ENCODE measurements at regions not wholly inside any gene's neighbourhood (a gene's known extent, or its start where the extent isn't known, plus 50 kb on each side); places are given as distances from the start of the nearest gene placed in this dataset.

DNA sequence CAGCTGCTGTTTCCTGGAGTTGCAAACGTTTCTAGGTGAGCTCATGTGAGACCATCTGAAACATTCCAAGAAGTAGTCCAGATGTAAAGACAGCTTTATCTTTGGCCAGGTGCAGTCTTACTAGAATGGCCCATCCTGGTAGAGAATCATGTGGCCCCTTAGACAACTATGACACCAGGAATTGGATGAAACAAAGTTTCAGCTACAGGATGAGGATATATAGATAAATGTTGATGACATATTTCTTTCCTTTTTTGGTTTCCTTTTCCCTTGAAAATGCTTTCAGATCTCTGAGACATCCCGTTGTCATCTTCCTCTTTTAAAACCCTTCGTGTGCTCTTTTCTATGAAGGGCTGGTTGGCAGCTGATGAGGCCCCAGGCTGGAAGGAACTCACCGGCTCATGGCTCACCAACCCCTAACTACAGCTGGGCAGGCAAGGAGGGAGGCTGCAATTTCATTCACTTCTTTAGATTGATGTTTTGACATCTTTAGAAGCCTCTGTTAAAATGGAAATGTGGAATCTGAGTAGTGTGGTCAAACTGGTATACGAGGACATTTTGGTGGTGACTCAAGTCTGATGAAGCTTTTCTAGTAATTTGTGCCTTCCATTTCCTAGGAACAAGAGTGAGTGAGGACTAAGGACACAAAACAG lies 167.9 kb upstream of the TNFAIP3 start:
- no peak overlapping the region for H3K27ac ChIP-seq (ENCODE audit: low read depth in 1 of 2, low read length in 2 of 2)
- no peak for DNase-seq (ENCODE audit: low spot score)

DNA sequence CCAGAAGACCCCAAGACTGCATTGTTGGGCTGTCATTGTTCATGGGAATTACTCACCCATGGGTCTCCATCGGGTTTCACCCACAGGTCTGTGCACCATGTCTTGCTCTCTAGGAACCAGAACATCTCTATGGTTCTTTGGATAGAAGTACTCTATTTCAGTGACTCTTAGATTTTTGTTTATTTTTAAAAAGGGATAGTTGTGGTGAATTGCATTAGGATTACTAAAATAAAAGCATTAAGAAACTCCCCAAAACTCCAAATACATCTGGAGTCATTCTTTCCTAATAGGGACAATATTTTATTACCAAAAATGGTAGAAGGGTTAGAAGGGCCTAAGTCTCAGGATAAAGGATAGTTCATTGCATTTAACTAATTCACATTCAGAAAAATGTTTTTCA lies 166.9 kb upstream of the TNFAIP3 start:
- no peak for DNase-seq (ENCODE audit: low spot score)
- Histone ChIP-seq H3K27me3 (ENCODE audit: control insufficient read depth in 4 of 4, insufficient read depth in 4 of 4, low read length in 3 of 4) (no peaks in the 10 kb centered on the region), H3K27ac (ENCODE audit: low read depth in 1 of 2, low read length in 2 of 2) (no peak overlapping the region), H3K9me3 (ENCODE audit: control insufficient read depth in 4 of 4, low read length in 3 of 4) (no peaks in the 10 kb centered on the region), H3K4me3 (ENCODE audit: low read depth in 1 of 3, low read length in 3 of 3) (no peak overlapping the region), H3K4me1 (ENCODE audit: control insufficient read depth in 4 of 4, insufficient read depth in 4 of 4, low read length in 3 of 4) (no peaks in the 10 kb centered on the region), H3K36me3 (ENCODE audit: control insufficient read depth in 4 of 4, insufficient read depth in 3 of 4, low read depth in 1 of 4, low read length in 3 of 4) (no peaks in the 10 kb centered on the region), H3K9ac (ENCODE audit: low read depth in 1 of 2, low read length in 2 of 2) (no peak overlapping the region)
- WGBS: 85% methylated on average over 1 of the region's 1 CpG
- TF ChIP-seq EGR1 (IDR thresholded peaks at IDR 0.05; ENCODE audit: low read depth in 2 of 2) (no peak), FOXA1 (IDR thresholded peaks at IDR 0.05) (no peak), HNF4G (IDR thresholded peaks at IDR 0.05) (no peak), RAD21 (IDR thresholded peaks at IDR 0.05) (no peak), JUND (IDR thresholded peaks at IDR 0.05) (no peak), TAF1 (conservative IDR thresholded peaks at IDR 0.05) (no peak), HNF4A (conservative IDR thresholded peaks at IDR 0.05) (no peak), RXRA (IDR thresholded peaks at IDR 0.05) (no peak), GABPA (IDR thresholded peaks at IDR 0.05 in 1 of 2, conservative IDR thresholded peaks at IDR 0.05 in 1 of 2) (no peak)
- TF ChIP-seq, protein P1, sequence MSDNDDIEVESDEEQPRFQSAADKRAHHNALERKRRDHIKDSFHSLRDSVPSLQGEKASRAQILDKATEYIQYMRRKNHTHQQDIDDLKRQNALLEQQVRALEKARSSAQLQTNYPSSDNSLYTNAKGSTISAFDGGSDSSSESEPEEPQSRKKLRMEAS (IDR thresholded peaks at IDR 0.05): no peak
- TF ChIP-seq, protein P2, sequence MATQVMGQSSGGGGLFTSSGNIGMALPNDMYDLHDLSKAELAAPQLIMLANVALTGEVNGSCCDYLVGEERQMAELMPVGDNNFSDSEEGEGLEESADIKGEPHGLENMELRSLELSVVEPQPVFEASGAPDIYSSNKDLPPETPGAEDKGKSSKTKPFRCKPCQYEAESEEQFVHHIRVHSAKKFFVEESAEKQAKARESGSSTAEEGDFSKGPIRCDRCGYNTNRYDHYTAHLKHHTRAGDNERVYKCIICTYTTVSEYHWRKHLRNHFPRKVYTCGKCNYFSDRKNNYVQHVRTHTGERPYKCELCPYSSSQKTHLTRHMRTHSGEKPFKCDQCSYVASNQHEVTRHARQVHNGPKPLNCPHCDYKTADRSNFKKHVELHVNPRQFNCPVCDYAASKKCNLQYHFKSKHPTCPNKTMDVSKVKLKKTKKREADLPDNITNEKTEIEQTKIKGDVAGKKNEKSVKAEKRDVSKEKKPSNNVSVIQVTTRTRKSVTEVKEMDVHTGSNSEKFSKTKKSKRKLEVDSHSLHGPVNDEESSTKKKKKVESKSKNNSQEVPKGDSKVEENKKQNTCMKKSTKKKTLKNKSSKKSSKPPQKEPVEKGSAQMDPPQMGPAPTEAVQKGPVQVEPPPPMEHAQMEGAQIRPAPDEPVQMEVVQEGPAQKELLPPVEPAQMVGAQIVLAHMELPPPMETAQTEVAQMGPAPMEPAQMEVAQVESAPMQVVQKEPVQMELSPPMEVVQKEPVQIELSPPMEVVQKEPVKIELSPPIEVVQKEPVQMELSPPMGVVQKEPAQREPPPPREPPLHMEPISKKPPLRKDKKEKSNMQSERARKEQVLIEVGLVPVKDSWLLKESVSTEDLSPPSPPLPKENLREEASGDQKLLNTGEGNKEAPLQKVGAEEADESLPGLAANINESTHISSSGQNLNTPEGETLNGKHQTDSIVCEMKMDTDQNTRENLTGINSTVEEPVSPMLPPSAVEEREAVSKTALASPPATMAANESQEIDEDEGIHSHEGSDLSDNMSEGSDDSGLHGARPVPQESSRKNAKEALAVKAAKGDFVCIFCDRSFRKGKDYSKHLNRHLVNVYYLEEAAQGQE (IDR thresholded peaks at IDR 0.05): no peak
- TF ChIP-seq, protein P3, sequence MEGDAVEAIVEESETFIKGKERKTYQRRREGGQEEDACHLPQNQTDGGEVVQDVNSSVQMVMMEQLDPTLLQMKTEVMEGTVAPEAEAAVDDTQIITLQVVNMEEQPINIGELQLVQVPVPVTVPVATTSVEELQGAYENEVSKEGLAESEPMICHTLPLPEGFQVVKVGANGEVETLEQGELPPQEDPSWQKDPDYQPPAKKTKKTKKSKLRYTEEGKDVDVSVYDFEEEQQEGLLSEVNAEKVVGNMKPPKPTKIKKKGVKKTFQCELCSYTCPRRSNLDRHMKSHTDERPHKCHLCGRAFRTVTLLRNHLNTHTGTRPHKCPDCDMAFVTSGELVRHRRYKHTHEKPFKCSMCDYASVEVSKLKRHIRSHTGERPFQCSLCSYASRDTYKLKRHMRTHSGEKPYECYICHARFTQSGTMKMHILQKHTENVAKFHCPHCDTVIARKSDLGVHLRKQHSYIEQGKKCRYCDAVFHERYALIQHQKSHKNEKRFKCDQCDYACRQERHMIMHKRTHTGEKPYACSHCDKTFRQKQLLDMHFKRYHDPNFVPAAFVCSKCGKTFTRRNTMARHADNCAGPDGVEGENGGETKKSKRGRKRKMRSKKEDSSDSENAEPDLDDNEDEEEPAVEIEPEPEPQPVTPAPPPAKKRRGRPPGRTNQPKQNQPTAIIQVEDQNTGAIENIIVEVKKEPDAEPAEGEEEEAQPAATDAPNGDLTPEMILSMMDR (IDR thresholded peaks at IDR 0.05; ENCODE audit: low read depth, low read length, missing input control): no peak

More for the DNA sequence above, 167.9 kb upstream of the TNFAIP3 start:
- H3K4me1 ChIP-seq (ENCODE audit: control insufficient read depth in 4 of 4, insufficient read depth in 4 of 4, low read length in 3 of 4): no peaks in the 10 kb centered on the region
- H3K9ac ChIP-seq (ENCODE audit: low read depth in 1 of 2, low read length in 2 of 2): no peak overlapping the region
- no peaks in the 10 kb centered on the region for H3K27me3 ChIP-seq (ENCODE audit: control insufficient read depth in 4 of 4, insufficient read depth in 4 of 4, low read length in 3 of 4)
- 68% methylated on average over 5 of the region's 5 CpGs for WGBS
- no peak for TF ChIP-seq FOXA2 (IDR thresholded peaks at IDR 0.05)
- no peak for TF ChIP-seq HNF4A (conservative IDR thresholded peaks at IDR 0.05)
- TF ChIP-seq RAD21 (IDR thresholded peaks at IDR 0.05): no peak
- TF ChIP-seq YY1 (IDR thresholded peaks at IDR 0.05): no peak
- TF ChIP-seq JUND (IDR thresholded peaks at IDR 0.05): no peak
- H3K36me3 ChIP-seq (ENCODE audit: control insufficient read depth in 4 of 4, insufficient read depth in 3 of 4, low read depth in 1 of 4, low read length in 3 of 4): no peaks in the 10 kb centered on the region
- no peak overlapping the region for H3K4me3 ChIP-seq (ENCODE audit: low read depth in 1 of 3, low read length in 3 of 3)
- no peaks in the 10 kb centered on the region for H3K9me3 ChIP-seq (ENCODE audit: control insufficient read depth in 4 of 4, low read length in 3 of 4)
